ENCODE measurements at regions not wholly inside any gene's neighbourhood (a gene's known extent, or its start where the extent isn't known, plus 50 kb on each side); places are given as distances from the start of the nearest gene placed in this dataset.

DNA sequence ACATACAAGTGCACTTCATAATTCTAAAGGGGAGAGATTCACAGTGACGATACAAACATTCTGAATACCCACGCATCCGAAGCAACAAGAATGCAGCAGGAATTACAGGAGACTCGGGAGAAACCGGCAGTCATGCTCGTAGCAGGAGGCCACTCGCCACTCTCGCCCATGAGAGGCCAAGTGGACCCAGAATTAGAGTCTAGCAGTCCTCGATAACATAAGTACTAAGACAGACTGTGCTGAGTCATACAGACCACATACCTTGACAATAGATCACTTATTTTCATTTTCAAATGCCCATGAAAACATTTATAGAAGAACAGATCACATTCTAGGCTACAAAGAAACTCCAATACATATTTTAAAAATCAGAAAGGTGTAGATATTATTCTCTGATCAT is 299.1 kb upstream of the TSHZ3 start:
- Histone ChIP-seq H3K4me2 (ENCODE audit: low read length) (peak overlapping the region; percentile 45), H3K9ac (ENCODE audit: low read length) (no peak overlapping the region), H3K36me3 (ENCODE audit: insufficient read depth, low read length) (no peaks in the 10 kb centered on the region), H3K4me1 (ENCODE audit: insufficient read depth, low read length) (no peaks in the 10 kb centered on the region), H3K79me2 (ENCODE audit: insufficient read depth, low read length) (no peaks in the 10 kb centered on the region), H3K27me3 (ENCODE audit: insufficient read depth, low read length) (no peaks in the 10 kb centered on the region), H4K20me1 (ENCODE audit: insufficient read depth, low read length) (no peaks in the 10 kb centered on the region), H2AFZ (ENCODE audit: low read depth, low read length) (no peak overlapping the region), H3K4me3 (ENCODE audit: insufficient read depth, low read depth, low read length) (no peak overlapping the region), H3K9me3 (ENCODE audit: insufficient read depth, low read depth, low read length) (peaks cover 2% of the 10 kb centered on the region), H3K27ac (ENCODE audit: low read depth, low read length) (no peak overlapping the region)
- peaks cover 7% of the 10 kb centered on the region for H3K9me3 Mint-ChIP-seq (ENCODE audit: unreplicated experiment)
- no peak overlapping the region for H3K27ac Mint-ChIP-seq (ENCODE audit: unreplicated experiment)
- no peak overlapping the region for H3K4me3 Mint-ChIP-seq (ENCODE audit: unreplicated experiment)
- FAIRE-seq = no peak
- H3K4me1 Mint-ChIP-seq (ENCODE audit: low read depth, unreplicated experiment) = peaks cover 8% of the 10 kb centered on the region
- TF ChIP-seq EZH2 (IDR thresholded peaks at IDR 0.05; ENCODE audit: insufficient read depth, low read length) = no peak
- TF ChIP-seq, protein P1, sequence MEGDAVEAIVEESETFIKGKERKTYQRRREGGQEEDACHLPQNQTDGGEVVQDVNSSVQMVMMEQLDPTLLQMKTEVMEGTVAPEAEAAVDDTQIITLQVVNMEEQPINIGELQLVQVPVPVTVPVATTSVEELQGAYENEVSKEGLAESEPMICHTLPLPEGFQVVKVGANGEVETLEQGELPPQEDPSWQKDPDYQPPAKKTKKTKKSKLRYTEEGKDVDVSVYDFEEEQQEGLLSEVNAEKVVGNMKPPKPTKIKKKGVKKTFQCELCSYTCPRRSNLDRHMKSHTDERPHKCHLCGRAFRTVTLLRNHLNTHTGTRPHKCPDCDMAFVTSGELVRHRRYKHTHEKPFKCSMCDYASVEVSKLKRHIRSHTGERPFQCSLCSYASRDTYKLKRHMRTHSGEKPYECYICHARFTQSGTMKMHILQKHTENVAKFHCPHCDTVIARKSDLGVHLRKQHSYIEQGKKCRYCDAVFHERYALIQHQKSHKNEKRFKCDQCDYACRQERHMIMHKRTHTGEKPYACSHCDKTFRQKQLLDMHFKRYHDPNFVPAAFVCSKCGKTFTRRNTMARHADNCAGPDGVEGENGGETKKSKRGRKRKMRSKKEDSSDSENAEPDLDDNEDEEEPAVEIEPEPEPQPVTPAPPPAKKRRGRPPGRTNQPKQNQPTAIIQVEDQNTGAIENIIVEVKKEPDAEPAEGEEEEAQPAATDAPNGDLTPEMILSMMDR (IDR thresholded peaks at IDR 0.05; ENCODE audit: insufficient read depth, low read depth, low read length) = no peak
- DNase-seq (ENCODE audit: low read depth) = peak; percentile 68
- H3K27me3 Mint-ChIP-seq (ENCODE audit: low read depth, unreplicated experiment) = peaks cover 2% of the 10 kb centered on the region
- no peaks in the 10 kb centered on the region for H3K36me3 Mint-ChIP-seq (ENCODE audit: low read depth, unreplicated experiment)

DNA sequence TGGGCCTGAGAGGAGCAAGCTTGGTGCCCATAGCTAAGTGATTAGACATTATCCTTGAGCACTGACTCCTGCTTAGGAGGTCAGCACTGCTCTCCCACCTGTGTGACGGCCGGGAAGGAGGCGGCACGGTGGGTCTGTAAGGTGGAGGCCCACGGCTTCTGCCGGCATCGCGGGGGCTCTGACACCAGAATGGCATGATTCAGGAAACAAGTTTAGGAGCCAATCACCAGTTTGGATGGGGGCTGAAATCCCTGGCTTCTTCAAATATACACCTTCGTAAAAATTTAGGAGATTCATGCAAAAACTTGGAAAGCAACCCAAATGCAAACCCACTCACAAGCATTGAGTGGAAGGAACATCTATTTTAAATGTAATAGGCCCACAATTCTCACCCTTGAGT is 307.3 kb upstream of the TSHZ3 start:
- no peaks in the 10 kb centered on the region for H3K79me2 ChIP-seq (ENCODE audit: insufficient read depth, low read length)
- H3K4me1 Mint-ChIP-seq (ENCODE audit: low read depth, unreplicated experiment) = peaks cover 12% of the 10 kb centered on the region
- peaks cover 4% of the 10 kb centered on the region for H3K27me3 ChIP-seq (ENCODE audit: insufficient read depth, low read length)
- TF ChIP-seq, protein P1 (IDR thresholded peaks at IDR 0.05; ENCODE audit: insufficient read depth, low read depth, low read length) = no peak
- no peak for TF ChIP-seq EZH2 (IDR thresholded peaks at IDR 0.05; ENCODE audit: insufficient read depth, low read length)
- no peak for DNase-seq (ENCODE audit: low read depth)
- no peak overlapping the region for H3K27ac Mint-ChIP-seq (ENCODE audit: unreplicated experiment)
- no peak overlapping the region for H3K9ac ChIP-seq (ENCODE audit: low read length)
- no peaks in the 10 kb centered on the region for H3K36me3 Mint-ChIP-seq (ENCODE audit: low read depth, unreplicated experiment)
- FAIRE-seq = no peak
- H3K4me3 Mint-ChIP-seq (ENCODE audit: unreplicated experiment) = no peak overlapping the region
- peaks cover 21% of the 10 kb centered on the region for H3K27me3 Mint-ChIP-seq (ENCODE audit: low read depth, unreplicated experiment)
- H2AFZ ChIP-seq (ENCODE audit: low read depth, low read length) = no peak overlapping the region
- peaks cover 7% of the 10 kb centered on the region for H3K4me1 ChIP-seq (ENCODE audit: insufficient read depth, low read length)
- no peak overlapping the region for H3K27ac ChIP-seq (ENCODE audit: low read depth, low read length)
- H3K4me3 ChIP-seq (ENCODE audit: insufficient read depth, low read depth, low read length) = no peak overlapping the region
- no peaks in the 10 kb centered on the region for H3K36me3 ChIP-seq (ENCODE audit: insufficient read depth, low read length)
- H3K9me3 Mint-ChIP-seq (ENCODE audit: unreplicated experiment) = no peaks in the 10 kb centered on the region
- no peak overlapping the region for H3K4me2 ChIP-seq (ENCODE audit: low read length)
- no peaks in the 10 kb centered on the region for H4K20me1 ChIP-seq (ENCODE audit: insufficient read depth, low read length)
- H3K9me3 ChIP-seq (ENCODE audit: insufficient read depth, low read depth, low read length) = no peaks in the 10 kb centered on the region

DNA sequence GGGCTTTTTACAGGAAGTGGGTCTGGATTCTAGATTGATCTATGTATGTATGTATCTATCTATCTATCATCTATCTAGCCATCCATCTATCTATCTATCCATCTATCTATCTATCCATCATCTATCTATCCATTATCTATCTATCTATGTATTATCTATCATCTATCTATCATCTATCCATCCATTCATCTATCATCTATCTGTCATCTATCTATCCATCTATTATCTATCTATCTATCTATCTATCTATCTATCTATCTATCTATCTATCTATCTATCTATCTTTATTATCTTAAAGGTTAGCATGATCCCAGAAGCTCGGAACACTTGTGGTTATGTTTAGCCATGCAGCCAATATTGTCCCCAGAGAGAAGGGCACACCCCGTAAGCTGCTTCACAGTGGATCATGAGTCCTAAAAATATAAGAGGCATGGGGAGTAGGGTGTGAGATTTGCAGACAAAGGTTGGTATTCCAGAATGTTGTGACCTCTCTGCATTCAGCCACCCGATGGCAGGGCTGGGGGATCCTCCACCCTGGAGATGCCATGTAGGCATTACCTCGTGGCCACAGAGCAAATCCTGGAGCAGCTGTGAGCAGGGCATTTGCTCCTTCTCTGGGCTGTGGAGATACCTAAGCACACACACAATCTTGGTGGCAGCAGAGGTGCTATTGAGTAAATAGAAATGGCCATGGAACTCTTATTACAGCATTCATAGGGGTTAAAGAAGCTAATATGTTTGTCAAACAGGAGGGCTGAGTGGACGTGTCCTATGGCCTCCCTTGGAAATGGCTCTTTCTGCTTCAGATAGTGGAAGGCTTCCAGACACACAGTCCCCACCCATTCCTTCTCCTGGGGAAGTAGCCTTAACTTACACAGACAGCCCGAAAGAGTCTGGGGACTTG is 310.0 kb upstream of the TSHZ3 start:
- no peaks in the 10 kb centered on the region for H4K20me1 ChIP-seq (ENCODE audit: insufficient read depth, low read length)
- H3K9ac ChIP-seq (ENCODE audit: low read length) = no peak overlapping the region
- no peaks in the 10 kb centered on the region for H3K36me3 ChIP-seq (ENCODE audit: insufficient read depth, low read length)
- DNase-seq (ENCODE audit: low read depth) (no peak), FAIRE-seq (no peak)
- peak overlapping the region; percentile 27 for H3K4me2 ChIP-seq (ENCODE audit: low read length)
- no peak overlapping the region for H2AFZ ChIP-seq (ENCODE audit: low read depth, low read length)
- H3K27ac Mint-ChIP-seq (ENCODE audit: unreplicated experiment) = no peak overlapping the region
- H3K4me1 Mint-ChIP-seq (ENCODE audit: low read depth, unreplicated experiment) = peaks cover 12% of the 10 kb centered on the region
- no peaks in the 10 kb centered on the region for H3K9me3 Mint-ChIP-seq (ENCODE audit: unreplicated experiment)
- H3K27me3 Mint-ChIP-seq (ENCODE audit: low read depth, unreplicated experiment) = peaks cover 21% of the 10 kb centered on the region
- TF ChIP-seq EZH2 (IDR thresholded peaks at IDR 0.05; ENCODE audit: insufficient read depth, low read length) = no peak
- TF ChIP-seq, protein P1 (IDR thresholded peaks at IDR 0.05; ENCODE audit: insufficient read depth, low read depth, low read length) = no peak
- H3K4me1 ChIP-seq (ENCODE audit: insufficient read depth, low read length) = peaks cover 7% of the 10 kb centered on the region
- no peaks in the 10 kb centered on the region for H3K36me3 Mint-ChIP-seq (ENCODE audit: low read depth, unreplicated experiment)
- H3K27ac ChIP-seq (ENCODE audit: low read depth, low read length) = no peak overlapping the region
- no peak overlapping the region for H3K4me3 Mint-ChIP-seq (ENCODE audit: unreplicated experiment)
- no peaks in the 10 kb centered on the region for H3K79me2 ChIP-seq (ENCODE audit: insufficient read depth, low read length)
- H3K4me3 ChIP-seq (ENCODE audit: insufficient read depth, low read depth, low read length) = no peak overlapping the region
- peaks cover 4% of the 10 kb centered on the region for H3K27me3 ChIP-seq (ENCODE audit: insufficient read depth, low read length)
- no peaks in the 10 kb centered on the region for H3K9me3 ChIP-seq (ENCODE audit: insufficient read depth, low read depth, low read length)

All from astrocyte (in vitro differentiated cells and primary cell).